ENCODE measurements at regions not wholly inside any gene's neighbourhood (a gene's known extent, or its start where the extent isn't known, plus 50 kb on each side); places are given as distances from the start of the nearest gene placed in this dataset.

DNA sequence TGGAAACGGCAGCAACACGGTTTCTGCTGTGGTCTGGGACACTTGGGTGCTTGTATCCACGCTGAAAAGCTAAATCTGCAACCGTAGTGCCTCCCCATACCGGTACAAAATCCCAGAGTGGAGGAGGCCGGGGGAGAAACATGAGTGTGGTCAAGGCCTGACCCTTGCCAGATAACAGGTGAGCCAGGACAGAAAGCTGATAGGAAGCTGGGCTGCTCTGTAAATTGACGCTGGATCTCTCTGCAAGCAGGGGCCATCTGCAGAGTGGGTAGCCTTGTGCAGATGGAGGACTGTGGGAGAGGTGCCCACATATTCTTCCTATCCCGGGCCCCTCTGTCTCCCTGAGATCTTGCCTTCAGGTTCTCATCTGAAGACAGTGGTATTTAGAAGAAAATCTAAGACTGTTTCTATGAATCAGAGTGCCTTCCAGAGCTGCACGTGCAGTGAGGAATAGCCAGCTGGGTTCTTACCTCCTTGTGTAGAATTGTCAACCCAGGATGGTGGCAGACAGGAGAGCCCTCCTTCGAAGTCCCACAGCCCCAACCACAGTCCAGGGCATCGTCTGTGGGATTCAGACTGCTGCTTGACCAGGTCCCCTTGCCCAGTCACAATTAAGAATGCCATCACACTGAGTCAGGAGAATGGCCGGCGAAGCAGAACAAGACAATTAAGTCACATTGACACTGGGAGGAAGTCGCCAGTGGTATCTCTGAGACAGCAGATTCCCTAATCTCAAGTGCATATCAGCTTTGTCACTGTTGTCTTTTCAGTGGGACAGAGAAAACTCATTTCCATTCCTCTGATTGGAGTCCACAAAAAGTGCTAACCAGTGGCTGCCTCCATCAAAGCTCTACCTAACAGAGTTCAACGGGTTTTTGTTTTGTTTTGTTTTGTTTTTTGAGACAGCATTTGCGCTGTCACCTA lies 100.0 kb upstream of the RIPOR2 start:
- Histone ChIP-seq H3K27me3 (ENCODE audit: insufficient read depth, low read length, poor library complexity) (no peaks in the 10 kb centered on the region), H3K4ac (ENCODE audit: low read depth, low read length) (no peak overlapping the region), H4K5ac (ENCODE audit: low read length) (no peak overlapping the region), H3K4me3 (ENCODE audit: low read length) (no peak overlapping the region), H4K8ac (ENCODE audit: low read depth, low read length) (no peak overlapping the region), H3K9ac (ENCODE audit: low read length) (no peak overlapping the region), H2BK5ac (ENCODE audit: low read length) (no peak overlapping the region), H3K4me1 (ENCODE audit: control insufficient read depth, low read depth, low read length) (peaks cover 2% of the 10 kb centered on the region), H2AK5ac (ENCODE audit: low read length) (no peak overlapping the region), H3K56ac (ENCODE audit: low read length) (peak overlapping the region; percentile 1), H3K27ac (ENCODE audit: low read depth, low read length) (no peak overlapping the region), H2BK15ac (replicated peaks; ENCODE audit: low read depth) (peak overlapping the region; percentile 8), H3K23ac (ENCODE audit: low read length) (no peak overlapping the region), H2BK120ac (ENCODE audit: low read depth, low read length) (peak overlapping the region; percentile 39), H3K18ac (ENCODE audit: low read length) (peak overlapping the region; percentile 52), H3K4me2 (ENCODE audit: low read length) (no peak overlapping the region), H3K79me2 (ENCODE audit: control insufficient read depth, insufficient read depth, low read length) (no peaks in the 10 kb centered on the region), H3K79me1 (ENCODE audit: low read length) (no peaks in the 10 kb centered on the region), H3K36me3 (ENCODE audit: control insufficient read depth, insufficient read depth, low read length) (no peaks in the 10 kb centered on the region)
- no CpG with 5 or more reads among the region's 16 CpGs for WGBS (ENCODE audit: extremely low coverage, insufficient coverage, low lambda C conversion rate)
- peak; percentile 90 for DNase-seq

DNA sequence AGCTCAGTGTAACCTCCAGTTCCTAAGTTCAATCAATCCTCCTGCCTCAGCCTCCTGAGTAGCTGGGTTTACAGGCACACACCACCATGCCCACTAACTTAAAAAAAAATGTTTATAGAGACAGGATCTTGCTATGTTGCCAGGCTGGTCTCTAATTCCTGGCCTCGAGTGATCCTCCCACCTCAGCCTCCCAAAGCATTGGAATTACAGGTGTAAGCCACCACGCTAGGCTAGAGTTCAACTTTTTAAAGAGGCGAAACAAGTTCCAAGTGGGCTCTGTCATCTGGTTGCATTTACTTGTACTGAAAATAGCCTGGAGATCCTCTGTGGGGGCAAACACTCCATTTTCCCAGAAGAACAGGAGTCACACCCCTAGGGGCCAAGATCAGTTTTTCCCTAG lies 100.7 kb upstream of the RIPOR2 start:
- no peak overlapping the region for H4K8ac ChIP-seq (ENCODE audit: low read depth, low read length)
- no peaks in the 10 kb centered on the region for H3K79me1 ChIP-seq (ENCODE audit: low read length)
- DNase-seq, result no peak
- H2BK15ac ChIP-seq (replicated peaks; ENCODE audit: low read depth), result no peak overlapping the region
- H3K23ac ChIP-seq (ENCODE audit: low read length), result no peak overlapping the region
- no peak overlapping the region for H3K56ac ChIP-seq (ENCODE audit: low read length)
- H2BK5ac ChIP-seq (ENCODE audit: low read length), result peak overlapping the region; percentile 35
- no CpG with 5 or more reads among the region's 3 CpGs for WGBS (ENCODE audit: extremely low coverage, insufficient coverage, low lambda C conversion rate)
- no peak overlapping the region for H3K27ac ChIP-seq (ENCODE audit: low read depth, low read length)
- no peaks in the 10 kb centered on the region for H3K79me2 ChIP-seq (ENCODE audit: control insufficient read depth, insufficient read depth, low read length)
- H3K4ac ChIP-seq (ENCODE audit: low read depth, low read length), result no peak overlapping the region
- no peak overlapping the region for H3K18ac ChIP-seq (ENCODE audit: low read length)
- no peak overlapping the region for H3K9ac ChIP-seq (ENCODE audit: low read length)
- peaks cover 2% of the 10 kb centered on the region for H3K4me1 ChIP-seq (ENCODE audit: control insufficient read depth, low read depth, low read length)
- H2AK5ac ChIP-seq (ENCODE audit: low read length), result no peak overlapping the region
- H3K36me3 ChIP-seq (ENCODE audit: control insufficient read depth, insufficient read depth, low read length), result no peaks in the 10 kb centered on the region
- H3K27me3 ChIP-seq (ENCODE audit: insufficient read depth, low read length, poor library complexity), result no peaks in the 10 kb centered on the region
- H3K4me3 ChIP-seq (ENCODE audit: low read length), result no peak overlapping the region
- no peak overlapping the region for H4K5ac ChIP-seq (ENCODE audit: low read length)
- no peak overlapping the region for H3K4me2 ChIP-seq (ENCODE audit: low read length)
- no peak overlapping the region for H2BK120ac ChIP-seq (ENCODE audit: low read depth, low read length)

DNA sequence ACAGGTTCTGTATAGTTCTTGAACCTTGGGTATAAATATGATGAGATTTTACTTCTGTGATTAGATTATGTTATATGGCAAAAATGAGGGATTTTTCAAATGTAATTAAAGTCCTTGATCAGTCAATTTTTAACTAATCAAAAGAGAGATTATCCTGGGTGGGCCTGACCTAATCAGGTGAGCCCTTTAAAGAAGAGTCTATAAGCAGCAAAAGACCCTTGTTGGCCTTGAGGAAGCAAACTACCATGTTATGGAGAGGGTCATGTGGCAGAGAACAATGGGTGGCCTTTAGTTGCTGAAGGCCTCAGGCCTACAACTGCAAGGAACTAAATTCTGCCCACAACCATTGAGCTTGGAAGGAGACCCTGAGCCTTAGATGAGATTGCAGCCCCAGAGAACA lies 102.5 kb upstream of the RIPOR2 start:
- Histone ChIP-seq H4K8ac (ENCODE audit: low read depth, low read length) (no peak overlapping the region), H3K4me2 (ENCODE audit: low read length) (no peak overlapping the region), H3K4ac (ENCODE audit: low read depth, low read length) (no peak overlapping the region), H4K5ac (ENCODE audit: low read length) (no peak overlapping the region), H3K18ac (ENCODE audit: low read length) (no peak overlapping the region), H3K23ac (ENCODE audit: low read length) (no peak overlapping the region), H2BK5ac (ENCODE audit: low read length) (no peak overlapping the region), H2BK15ac (replicated peaks; ENCODE audit: low read depth) (no peak overlapping the region), H2BK120ac (ENCODE audit: low read depth, low read length) (no peak overlapping the region), H3K79me1 (ENCODE audit: low read length) (no peaks in the 10 kb centered on the region), H2AK5ac (ENCODE audit: low read length) (no peak overlapping the region), H3K27me3 (ENCODE audit: insufficient read depth, low read length, poor library complexity) (no peaks in the 10 kb centered on the region), H3K4me1 (ENCODE audit: control insufficient read depth, low read depth, low read length) (peaks cover 2% of the 10 kb centered on the region), H3K4me3 (ENCODE audit: low read length) (no peak overlapping the region), H3K9ac (ENCODE audit: low read length) (no peak overlapping the region), H3K27ac (ENCODE audit: low read depth, low read length) (no peak overlapping the region), H3K36me3 (ENCODE audit: control insufficient read depth, insufficient read depth, low read length) (no peaks in the 10 kb centered on the region), H3K56ac (ENCODE audit: low read length) (no peak overlapping the region), H3K79me2 (ENCODE audit: control insufficient read depth, insufficient read depth, low read length) (no peaks in the 10 kb centered on the region)
- no peak for DNase-seq

DNA sequence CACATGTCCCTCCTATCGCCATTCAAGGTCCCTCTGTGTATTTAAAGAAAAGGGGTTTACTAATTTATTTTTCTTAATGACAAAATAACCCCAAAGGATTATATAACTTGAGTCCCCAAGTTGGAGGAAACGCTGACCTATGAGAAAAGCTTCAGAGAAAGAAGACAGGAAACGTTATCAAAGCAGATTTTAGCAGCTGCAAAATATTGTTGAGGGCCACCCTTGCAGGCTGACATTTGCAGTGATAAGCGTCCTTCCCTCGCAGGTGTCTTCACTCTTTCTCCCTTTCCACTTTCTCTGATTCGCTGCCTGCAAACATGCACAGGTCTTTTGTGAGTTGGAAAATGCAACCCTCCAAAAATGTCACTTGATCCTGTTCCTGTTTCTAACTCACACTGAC lies 103.2 kb upstream of the RIPOR2 start:
- Histone ChIP-seq H3K4me3 (ENCODE audit: low read length) (no peak overlapping the region), H3K18ac (ENCODE audit: low read length) (no peak overlapping the region), H4K5ac (ENCODE audit: low read length) (no peak overlapping the region), H3K4ac (ENCODE audit: low read depth, low read length) (no peak overlapping the region), H2BK5ac (ENCODE audit: low read length) (no peak overlapping the region), H3K79me2 (ENCODE audit: control insufficient read depth, insufficient read depth, low read length) (no peaks in the 10 kb centered on the region), H3K4me1 (ENCODE audit: control insufficient read depth, low read depth, low read length) (peaks cover 2% of the 10 kb centered on the region), H3K56ac (ENCODE audit: low read length) (no peak overlapping the region), H3K79me1 (ENCODE audit: low read length) (no peaks in the 10 kb centered on the region), H3K27me3 (ENCODE audit: insufficient read depth, low read length, poor library complexity) (no peaks in the 10 kb centered on the region), H2AK5ac (ENCODE audit: low read length) (no peak overlapping the region), H3K27ac (ENCODE audit: low read depth, low read length) (no peak overlapping the region), H2BK120ac (ENCODE audit: low read depth, low read length) (no peak overlapping the region), H3K23ac (ENCODE audit: low read length) (no peak overlapping the region), H2BK15ac (replicated peaks; ENCODE audit: low read depth) (no peak overlapping the region), H3K4me2 (ENCODE audit: low read length) (no peak overlapping the region), H3K9ac (ENCODE audit: low read length) (no peak overlapping the region), H4K8ac (ENCODE audit: low read depth, low read length) (no peak overlapping the region), H3K36me3 (ENCODE audit: control insufficient read depth, insufficient read depth, low read length) (no peaks in the 10 kb centered on the region)
- DNase-seq, result no peak
- no CpG with 5 or more reads among the region's 6 CpGs for WGBS (ENCODE audit: extremely low coverage, insufficient coverage, low lambda C conversion rate)

DNA sequence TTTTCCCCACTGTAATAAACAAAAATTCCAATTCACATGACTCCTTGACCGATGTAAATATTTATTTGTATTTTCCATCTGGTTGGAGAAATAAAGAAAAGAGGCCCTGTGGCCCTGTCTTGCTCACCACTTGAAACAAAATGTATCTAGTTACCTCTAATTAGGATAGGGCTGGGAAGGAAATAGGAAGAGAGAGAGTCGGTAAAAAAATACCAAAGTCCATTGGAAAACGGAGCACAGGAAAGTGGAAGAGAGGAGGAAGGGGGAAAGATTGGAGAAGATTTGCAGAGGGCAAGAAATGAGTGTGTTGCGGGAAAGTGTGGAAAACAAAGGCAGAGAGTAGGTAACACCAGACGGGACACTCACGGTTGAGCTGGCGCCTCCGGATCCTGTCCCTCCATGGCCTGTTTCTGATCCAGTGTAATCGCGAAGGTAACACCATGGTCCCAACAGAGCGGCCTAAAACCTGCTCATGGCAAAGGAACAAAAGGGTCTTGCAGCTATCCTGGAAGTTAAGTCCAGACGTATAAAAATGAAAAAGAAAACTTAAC lies 105.8 kb upstream of the RIPOR2 start:
- no peak overlapping the region for H4K8ac ChIP-seq (ENCODE audit: low read depth, low read length)
- no peak for DNase-seq
- H2BK15ac ChIP-seq (replicated peaks; ENCODE audit: low read depth), result no peak overlapping the region
- H3K27me3 ChIP-seq (ENCODE audit: insufficient read depth, low read length, poor library complexity), result no peaks in the 10 kb centered on the region
- H3K79me2 ChIP-seq (ENCODE audit: control insufficient read depth, insufficient read depth, low read length), result no peaks in the 10 kb centered on the region
- H2AK5ac ChIP-seq (ENCODE audit: low read length), result no peak overlapping the region
- no peak overlapping the region for H3K4me2 ChIP-seq (ENCODE audit: low read length)
- H3K79me1 ChIP-seq (ENCODE audit: low read length), result no peaks in the 10 kb centered on the region
- H3K18ac ChIP-seq (ENCODE audit: low read length), result no peak overlapping the region
- H2BK120ac ChIP-seq (ENCODE audit: low read depth, low read length), result no peak overlapping the region
- H3K36me3 ChIP-seq (ENCODE audit: control insufficient read depth, insufficient read depth, low read length), result no peaks in the 10 kb centered on the region
- H3K4me3 ChIP-seq (ENCODE audit: low read length), result no peak overlapping the region
- H3K27ac ChIP-seq (ENCODE audit: low read depth, low read length), result no peak overlapping the region
- no peak overlapping the region for H3K23ac ChIP-seq (ENCODE audit: low read length)
- H4K5ac ChIP-seq (ENCODE audit: low read length), result no peak overlapping the region
- no peak overlapping the region for H3K56ac ChIP-seq (ENCODE audit: low read length)
- no CpG with 5 or more reads among the region's 12 CpGs for WGBS (ENCODE audit: extremely low coverage, insufficient coverage, low lambda C conversion rate)
- H3K4ac ChIP-seq (ENCODE audit: low read depth, low read length), result no peak overlapping the region
- no peaks in the 10 kb centered on the region for H3K4me1 ChIP-seq (ENCODE audit: control insufficient read depth, low read depth, low read length)
- no peak overlapping the region for H3K9ac ChIP-seq (ENCODE audit: low read length)
- H2BK5ac ChIP-seq (ENCODE audit: low read length), result no peak overlapping the region
